Activated CD8-positive, alpha-beta memory T cell treated with anti-CD3 and anti-CD28 coated beads, Interleukin-2, amount 50 U/mL, for 48 hours (primary cell): ENCODE measurements at regions not wholly inside any gene's neighbourhood (a gene's known extent, or its start where the extent isn't known, plus 50 kb on each side); places are given as distances from the start of the nearest gene placed in this dataset.

Source experiments
- DNase-seq: peaks from one replicate; pipeline ENCODE4 v3.0.0-alpha.2; 2020

DNA sequence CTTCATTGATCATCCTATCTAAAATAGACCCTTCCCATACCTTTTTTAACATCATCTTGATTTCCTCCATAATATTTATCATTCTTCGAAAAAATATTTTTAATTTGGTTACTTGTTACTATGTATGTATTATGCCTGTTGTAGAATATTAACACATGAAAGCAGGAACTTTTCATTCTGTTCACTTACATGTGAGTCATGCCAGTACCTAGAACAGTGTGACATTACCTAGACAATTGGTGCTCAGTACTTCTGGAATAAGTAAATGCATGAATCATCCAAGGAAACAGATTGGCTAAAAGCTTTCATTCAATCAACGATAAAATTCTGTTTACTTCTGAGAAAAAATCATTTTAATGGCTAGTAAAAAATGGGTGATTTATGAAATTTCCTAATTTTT lies 76.4 kb downstream of the CXXC4 start:
- DNase-seq = no peak

DNA sequence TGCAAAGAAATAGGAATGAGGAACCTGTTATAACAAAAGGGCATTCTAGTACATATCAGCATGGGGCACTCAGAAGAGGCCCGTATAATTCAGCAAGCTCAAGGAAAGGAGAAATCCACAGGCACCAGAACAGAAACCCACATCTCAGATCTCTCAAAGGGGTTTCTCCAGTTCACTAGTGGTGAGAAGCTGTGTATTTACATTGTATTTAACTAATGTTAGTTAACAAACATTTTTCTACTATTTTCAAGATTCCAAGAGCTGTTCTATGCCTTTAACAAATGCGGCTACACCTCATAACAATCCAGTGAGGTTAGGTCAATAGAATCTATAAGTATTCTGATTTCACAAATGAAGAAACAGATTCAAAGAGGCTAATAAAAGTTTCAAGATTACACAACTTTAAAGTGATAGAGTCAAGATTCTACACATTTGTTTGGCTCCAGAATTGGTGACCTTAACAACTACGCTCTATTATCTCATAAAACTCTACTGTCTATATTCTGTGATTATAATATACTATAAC lies 77.3 kb downstream of the CXXC4 start:
- DNase-seq = no peak

DNA sequence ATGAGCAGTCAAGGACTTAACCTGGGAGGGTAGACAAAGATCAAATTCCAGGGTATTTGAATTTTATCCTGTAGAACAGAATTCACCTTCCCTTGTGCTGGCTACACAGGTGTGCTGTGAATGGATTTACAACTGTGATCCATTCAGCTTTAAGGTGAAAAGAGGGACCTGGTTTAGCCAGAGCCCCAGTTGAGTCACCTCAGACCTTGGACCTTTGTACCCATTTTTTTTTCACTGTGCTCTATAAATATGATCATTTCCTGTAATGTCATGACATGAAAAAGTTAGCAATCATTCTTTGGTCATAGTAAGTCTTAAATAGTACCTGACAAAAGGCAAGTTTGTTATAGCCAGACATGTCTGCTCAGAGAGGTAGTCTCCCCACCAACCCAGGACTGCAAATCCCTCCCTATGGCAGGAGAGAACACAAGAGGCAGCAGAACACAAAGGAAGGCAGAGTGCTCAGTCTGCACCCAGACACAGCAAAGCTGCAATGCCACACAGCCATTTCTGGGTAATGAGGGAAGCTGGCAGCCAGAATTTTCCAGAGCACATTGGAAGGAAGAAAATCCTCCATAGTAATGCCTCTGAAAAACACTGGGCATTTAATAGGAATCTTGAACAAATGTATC lies 77.9 kb downstream of the CXXC4 start:
- no peak for DNase-seq

DNA sequence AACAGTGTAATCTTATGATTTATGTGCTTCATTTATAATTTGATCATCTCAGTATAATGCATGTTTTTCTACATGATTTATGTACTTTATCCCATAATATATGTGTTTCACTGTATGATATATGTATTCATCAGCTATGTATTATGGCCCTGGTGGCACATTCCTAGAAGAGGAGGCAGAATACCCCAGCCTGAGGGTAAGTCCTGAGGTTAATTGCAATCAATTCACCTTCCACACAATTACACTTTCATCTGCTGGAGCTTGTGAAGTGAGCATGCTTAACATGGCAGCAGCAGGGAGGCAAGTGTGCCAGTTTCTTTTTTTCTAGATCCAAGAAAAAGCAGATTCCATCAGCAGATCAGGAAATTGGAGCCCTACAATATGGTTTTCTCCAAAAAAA lies 81.2 kb downstream of the CXXC4 start:
- DNase-seq = no peak

DNA sequence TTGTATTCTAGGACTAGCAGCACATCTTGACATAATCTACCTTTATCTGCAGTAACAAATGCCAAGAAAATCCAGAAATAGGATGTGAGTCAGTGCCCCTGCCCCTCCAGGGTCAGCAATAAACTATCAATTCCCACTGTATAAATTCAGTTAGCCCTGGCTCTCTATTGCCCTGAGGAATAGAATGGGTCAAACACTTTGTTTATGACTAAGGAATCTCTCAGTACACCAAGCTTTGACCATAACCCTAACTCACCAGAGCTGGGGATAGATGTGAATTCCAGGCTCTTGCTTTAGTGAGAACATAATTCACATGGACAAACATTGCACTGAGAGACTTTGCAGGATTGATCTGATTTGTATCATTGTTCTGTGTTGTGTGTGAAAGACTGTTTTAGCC lies 82.3 kb downstream of the CXXC4 start:
- no peak for DNase-seq

DNA sequence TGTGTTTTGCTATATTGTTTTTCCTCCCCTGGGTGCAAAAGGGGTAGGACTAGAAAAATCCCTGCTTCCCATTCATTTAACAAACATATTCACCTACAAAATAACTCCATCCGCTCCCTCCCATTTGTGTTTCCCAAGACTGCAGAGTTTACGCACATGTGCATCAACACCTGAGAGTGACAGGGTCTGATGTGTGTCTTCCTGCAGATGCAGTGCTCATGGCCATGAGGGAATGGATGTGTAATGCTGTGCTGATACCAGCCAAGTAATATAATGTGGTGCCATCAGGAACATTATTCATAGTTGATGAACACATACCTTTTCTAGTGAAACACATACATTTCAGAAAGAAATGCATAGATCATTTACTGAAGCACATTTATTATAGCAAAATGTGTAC lies 83.2 kb downstream of the CXXC4 start:
- no peak for DNase-seq

DNA sequence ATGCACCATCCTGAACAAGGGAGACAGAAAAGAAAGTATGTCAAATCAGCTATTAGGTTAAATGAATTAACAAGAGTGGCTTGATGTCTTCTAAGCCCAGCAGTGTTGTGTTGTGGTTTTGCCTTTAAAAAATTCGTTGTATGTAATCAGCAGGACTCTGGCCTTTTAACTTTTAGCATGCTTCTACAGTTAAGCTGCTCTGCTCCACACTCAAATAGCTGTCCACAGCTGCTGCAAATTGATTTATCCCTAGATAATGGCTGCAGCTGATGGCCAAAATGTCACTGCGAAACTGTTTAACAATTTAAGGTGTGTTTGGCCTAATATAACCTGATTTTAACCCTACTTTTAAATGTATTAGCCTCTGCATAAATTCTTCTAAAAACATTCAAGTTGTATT lies 85.8 kb downstream of the CXXC4 start:
- no peak for DNase-seq

DNA sequence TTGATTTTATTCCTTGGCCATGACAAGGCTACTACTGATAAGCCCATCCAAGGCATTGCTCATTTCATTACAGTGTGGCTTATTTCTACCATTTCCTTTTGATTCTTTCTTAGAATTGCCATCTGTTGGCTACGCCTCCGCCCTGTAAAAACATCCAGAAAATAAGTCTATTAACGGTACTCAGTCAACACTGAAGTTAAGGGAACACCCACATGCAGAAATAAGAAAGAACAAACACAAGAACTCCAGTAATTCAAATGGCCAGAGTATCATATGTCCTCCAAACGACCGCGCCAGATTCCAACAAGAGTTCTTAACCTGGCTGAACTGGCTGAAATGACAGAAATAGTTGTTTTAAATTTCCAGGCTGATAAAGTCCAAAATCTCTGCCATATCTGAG lies 90.3 kb downstream of the CXXC4 start:
- no peak for DNase-seq

DNA sequence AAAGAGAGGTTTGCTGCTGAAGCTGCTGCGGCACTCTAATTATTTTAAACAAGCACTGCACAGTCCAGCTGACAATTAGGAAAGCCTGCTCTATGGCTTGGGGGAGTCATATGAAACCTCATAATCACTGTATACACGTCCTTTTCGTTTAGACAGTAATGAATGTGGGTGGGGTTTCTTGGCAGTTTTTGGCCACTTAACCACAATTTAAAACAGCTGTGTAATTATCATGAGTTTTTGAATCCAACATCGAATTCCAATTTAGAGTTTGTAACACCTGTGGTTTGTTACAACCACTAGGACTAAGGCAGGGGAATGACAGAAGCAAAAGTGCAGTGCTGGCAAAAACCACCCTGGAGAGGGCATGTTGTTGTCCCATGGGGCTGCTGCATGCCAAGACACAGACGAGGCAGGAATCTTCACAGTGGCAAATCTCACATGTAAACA lies 99.5 kb downstream of the CXXC4 start:
- no peak for DNase-seq

DNA sequence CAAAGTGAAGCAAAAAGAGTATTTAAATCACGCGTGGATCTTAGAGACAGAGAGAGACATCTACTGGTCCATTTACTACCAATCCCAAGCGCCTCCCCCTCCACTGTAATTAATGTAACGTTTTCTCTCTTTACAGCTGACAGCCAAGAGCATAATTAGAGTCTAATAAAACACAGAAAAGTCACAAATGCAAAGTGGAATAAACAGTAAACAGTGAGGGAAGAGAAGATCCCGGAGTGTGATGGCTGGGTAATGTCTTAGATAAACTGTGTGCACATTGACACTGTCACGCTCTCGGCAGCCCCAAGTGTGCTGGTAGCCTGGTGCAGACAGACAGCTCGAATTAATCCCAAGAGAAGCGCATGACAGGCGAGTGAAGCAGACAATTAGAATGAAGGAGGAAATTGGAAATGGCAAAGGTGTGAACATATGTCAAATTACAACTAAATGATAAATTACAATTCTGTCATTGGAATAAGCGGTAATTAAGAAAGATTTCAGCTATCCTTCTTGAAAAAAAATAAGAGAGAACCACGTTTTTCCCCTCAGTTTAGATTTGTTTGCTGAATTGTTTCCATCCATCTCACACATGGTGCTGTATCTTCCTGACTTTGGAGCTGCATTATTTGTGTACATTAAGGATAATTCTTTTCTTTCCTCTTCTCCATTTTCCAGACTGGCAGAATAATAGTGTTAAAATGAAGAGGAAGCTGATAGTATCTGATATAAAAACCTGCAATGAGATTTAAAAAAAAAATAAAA lies 100.1 kb downstream of the CXXC4 start:
- no peak for DNase-seq

DNA sequence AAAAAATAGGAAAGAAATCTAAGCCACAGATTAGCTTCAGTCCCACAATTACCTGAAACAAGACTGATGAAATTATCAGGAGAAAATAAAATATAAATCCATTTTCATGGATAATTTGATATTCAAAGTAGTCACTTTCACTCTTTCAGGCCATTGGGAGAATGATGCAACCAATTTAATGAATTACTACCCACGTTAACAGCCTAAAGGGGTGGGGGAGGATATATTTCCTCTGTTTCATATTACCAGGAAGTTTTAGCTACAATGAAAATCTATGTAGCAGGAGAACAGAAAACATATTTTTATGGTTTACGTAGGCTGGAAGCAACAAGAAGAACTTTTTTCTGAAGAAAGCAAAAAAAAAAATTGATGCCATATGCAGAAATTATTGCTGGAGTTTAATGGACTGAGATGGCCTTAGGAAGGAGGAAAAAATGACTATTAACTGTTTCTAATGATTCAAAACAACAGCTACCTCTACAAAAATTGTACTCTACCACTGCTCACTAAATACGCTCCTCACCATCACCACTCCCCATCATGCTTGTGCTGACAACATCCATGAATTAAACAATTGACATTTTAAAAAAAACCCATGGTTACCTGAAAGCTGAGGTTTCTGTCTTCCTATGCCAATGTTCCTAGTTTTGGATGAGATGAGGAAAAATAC lies 100.9 kb downstream of the CXXC4 start:
- DNase-seq = no peak

DNA sequence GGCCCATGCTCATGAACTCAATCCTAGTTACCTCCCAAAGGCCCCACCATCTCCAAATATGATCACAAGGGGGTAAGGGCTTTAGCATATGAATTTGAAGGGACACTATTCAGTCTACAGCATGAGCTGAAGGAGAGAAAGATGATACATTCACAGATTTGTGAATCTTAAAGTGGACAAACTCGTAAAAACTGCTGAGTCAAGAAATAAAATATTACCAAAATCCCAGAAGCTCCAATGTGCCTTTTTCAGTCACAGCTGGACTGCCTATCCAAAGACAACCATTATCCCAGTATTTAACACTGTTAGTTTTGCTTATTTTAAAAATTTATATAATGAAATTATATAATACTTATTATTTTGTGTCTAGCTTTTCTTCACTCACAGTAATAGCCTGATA lies 109.0 kb downstream of the CXXC4 start:
- no peak for DNase-seq

DNA sequence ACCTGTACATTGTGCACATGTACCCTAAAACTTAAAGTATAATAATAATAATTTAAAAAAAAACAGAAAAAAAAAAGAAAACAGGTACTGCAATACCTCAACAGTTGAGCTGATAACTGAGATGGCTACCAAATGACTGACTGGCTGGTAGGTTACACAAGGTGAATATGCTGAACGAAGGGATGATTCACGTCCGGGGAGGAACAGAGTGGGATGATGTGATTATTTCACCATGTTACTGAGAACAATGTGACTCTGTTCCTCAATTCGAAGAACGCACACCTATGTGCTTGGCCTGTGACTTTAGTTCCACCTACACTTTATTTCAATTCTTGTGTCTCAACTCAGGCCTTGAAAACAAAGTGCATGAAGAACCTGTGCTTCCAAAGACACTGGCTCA lies 111.7 kb downstream of the CXXC4 start:
- no peak for DNase-seq

DNA sequence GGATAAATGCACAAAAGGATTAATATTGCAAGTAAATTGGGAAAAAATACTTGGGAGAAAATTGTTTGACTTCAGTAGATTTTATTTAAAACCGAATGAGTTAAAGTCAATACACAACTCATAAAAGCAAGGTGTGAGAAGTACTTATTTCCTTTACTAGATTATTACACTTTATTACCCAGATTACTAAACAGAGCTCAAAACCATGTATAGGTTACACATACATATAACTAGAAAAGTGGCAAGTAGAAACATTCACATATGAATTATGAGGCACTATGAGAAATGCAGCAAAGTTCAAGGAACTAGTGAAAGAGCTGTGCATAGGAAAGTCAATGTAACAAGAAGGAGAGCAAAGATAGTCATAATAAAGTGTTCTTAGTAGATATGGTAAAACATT lies 113.0 kb downstream of the CXXC4 start:
- DNase-seq = no peak

DNA sequence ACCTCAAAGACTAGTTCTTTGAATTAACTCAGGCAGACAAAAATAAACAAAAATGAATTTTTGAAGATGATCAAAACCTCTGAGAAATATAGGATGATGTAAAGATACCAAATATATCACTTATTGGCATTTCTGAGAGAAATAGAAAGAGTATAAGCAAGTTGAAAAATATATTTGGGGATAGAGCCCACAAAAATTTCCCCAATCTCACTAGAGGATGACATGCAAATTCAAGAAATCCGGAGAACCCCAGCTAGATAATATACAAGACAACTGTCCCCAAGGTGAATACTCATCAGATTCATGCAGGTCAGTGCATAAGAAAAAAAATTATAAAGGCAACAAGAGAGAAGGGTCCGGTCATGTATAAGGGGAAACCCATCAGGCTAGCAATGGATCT lies 129.1 kb downstream of the CXXC4 start:
- no peak for DNase-seq

DNA sequence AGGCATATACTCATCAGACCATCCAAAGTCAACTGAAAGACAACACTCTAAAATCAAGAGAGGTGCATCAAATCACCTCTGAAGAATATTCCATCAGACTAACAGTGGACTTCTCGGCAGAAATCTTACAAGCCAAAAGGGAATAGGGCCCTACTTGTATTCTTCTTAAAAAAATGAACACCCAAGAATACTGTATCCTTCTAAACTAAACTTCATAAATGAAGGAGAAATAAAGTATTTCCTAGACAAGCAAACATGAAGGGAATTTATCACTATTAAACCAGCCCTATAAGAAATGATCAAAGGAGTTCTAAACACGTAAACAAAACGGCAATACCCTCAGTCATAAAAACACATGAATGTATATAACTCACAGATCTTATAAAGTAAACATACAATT lies 141.2 kb downstream of the CXXC4 start:
- DNase-seq = no peak

DNA sequence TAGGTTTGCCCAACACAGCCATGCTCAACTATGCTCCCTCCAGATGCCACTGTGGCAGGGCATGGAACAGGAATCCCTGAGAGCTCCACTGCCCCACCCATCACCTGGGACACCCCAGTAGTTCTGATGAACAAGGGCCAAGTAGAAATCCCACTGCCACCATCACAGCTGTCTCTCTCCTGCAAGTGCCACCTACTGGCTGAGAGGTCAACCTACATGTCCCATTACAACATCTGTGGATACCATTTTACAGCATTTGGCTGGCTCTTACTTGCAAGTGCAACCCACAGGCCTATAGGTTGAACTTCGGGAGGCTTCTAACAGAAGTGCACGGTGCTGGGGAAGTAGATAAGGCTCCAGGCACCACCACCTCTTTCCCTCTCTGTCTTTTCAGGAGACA lies 142.5 kb downstream of the CXXC4 start:
- no peak for DNase-seq

DNA sequence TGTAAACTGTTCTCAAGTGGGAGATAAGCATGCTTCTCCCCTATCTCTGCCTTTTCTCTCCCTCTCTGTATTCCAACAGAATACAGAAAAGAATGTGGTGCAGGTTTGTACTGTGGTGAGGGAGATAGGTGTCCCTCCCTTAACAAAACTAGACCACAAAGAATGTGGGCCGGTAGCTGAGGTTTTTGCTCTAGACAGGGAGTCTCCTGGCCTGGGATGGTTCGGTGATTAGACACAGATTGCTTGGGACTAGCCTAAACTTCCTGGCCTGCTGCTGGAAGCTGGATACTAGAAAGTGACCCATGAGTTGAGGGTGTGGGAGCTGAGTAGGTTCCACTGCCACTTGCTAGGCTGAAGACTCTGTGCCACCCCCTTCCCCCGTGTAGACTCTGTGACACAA lies 143.0 kb downstream of the CXXC4 start:
- DNase-seq = no peak

DNA sequence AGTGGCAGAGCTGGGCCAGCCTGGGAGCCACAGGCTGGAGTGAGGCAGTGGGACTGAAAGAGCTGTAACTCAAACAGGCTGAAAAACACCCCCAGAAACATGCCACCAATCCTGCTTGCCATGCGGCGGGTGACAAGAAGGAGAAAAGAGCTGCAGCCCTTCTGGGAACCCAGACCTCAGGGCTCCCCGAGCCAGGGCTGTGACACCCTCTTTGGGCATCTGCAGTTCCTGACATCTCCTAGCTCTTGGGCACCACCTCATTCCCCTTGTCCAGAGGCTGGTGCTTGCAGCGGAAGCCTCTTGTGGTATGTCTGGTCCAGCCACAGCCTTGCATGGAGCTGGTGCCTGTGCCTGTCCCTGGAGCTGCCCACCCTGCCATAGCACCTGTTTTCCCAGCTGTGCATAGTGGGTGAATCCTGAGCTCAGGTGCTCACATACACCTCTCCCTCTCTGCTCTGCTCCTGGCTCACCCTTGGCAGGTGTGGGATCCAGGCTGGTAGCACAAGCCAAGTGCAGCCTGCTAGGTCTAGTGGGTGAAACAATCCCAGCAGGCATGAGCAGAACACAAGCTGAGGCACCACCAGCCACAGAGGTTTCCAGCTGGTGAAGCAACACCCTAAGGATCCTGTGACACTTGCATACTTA lies 149.0 kb downstream of the CXXC4 start:
- no peak for DNase-seq

DNA sequence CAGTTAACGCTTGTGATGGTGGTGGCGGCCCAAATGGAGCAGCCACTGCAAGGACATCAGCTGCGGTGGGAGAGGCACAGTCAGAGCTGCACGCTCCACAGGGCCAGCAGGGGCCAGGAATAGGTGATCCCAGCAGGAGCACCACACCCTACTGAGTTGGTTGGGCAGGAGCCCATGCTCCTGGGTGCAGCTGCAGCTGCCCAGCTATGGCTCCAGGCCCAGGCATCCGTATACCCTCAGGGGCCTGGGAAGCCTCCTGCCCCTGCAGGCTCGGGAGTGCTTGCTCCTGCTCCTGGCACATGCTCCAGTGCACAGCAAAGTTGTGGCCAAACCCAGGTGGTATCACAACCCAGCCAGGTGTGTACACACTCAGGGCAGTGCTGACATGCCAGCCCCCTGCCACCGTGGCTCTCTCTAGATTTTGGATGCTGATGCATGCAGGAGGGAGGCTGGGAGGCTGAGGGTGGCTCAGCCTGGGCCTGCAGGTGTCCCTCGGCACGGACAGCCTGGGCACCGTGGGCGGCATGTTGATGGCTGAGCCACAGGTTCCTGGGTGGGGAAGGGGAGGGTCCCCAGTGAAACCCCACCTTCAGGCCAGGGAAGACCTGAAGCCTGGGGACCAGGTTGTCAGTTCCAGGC lies 150.2 kb downstream of the CXXC4 start:
- DNase-seq = no peak

DNA sequence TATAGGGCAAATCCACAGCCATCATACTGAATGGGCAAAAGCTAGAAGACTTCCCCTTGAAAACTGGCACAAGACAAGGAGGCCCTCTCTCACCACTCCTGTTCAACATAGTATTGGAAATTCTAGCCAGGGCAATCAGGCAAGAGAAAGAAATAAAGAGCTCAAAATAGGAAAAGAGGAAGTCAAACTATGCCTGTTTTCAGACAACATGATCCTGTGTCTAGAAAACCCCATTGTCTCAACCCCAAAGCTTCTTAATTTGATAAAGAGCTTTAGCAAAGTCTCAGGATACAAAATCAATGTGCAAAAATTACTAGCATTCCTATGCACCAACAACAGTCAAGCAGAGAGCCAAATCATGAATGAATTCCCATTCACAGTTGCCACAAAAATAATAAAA lies 160.3 kb downstream of the CXXC4 start:
- no peak for DNase-seq

DNA sequence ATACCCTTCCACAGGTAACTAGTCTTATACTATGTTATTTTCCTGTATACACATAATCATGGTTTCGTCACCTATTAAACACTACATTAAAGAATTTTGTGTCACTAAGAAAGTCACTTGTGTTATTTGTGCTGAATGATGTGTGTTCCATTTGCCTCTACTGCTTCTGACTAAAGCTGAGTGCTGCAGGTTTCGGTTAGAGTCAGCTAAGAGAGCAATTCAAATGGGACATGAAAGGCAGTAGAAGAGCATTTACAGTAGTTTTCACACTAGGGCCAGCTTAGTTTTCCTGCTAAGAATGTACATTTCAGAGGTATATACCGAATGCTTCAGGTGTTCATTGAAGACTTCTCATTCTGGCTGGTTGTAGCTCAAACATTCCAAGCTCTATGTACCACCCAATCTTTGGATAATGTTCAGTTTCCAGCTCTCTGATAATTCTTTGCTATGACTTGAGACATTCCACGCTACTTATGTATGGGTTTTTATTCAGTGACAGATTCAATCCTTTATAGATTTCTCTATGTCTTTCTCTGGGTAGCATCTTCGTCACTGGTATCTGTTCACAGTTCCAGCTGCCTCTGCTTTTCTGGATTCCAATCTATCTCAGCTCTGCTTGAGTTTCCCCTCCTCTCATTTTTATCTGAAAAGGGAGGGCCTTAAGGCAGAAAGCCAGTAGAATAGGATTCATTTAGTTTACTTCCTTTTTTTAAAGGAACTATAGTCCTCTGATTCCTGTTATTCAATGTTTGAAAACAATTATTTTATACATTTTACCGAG lies 164.4 kb downstream of the CXXC4 start:
- no peak for DNase-seq
